GM19240 (cell line): ENCODE measurements at regions not wholly inside any gene's neighbourhood (a gene's known extent, or its start where the extent isn't known, plus 50 kb on each side); places are given as distances from the start of the nearest gene placed in this dataset.
"Not testable (repeated sequence)": the region's sequence is repeated elsewhere in the genome, so short reads cannot be mapped to it uniquely, and the experiment has no call there.

ENCODE experiments used
- DNase-seq: peaks from one replicate; pipeline ENCODE4 v3.0.0; 2011; ENCODE audit warnings: low spot score; ENCODE audit not compliant: insufficient read length

- no peak for DNase-seq
Measured at GRCh38 chr2:8319219-8319618, 362.6 kb upstream of the ID2 start.

- no peak for DNase-seq
Measured at GRCh38 chr2:8320311-8321066, 361.4 kb upstream of the ID2 start.

GRCh38 chr2:8322634-8323033, 359.2 kb upstream of the ID2 start:
- DNase-seq = no peak

GRCh38 chr2:8324164-8324856, 357.5 kb upstream of the ID2 start:
- no peak for DNase-seq

- DNase-seq = no peak
Measured at GRCh38 chr2:8324901-8325300, 357.0 kb upstream of the ID2 start.

- no peak for DNase-seq
Measured at GRCh38 chr2:8327371-8328100, 354.3 kb upstream of the ID2 start.

- no peak for DNase-seq
Measured at GRCh38 chr2:8328217-8328616, 353.6 kb upstream of the ID2 start.

- DNase-seq = no peak
Measured at GRCh38 chr2:8329660-8330622, 351.9 kb upstream of the ID2 start.

GRCh38 chr2:8331068-8331467, 350.8 kb upstream of the ID2 start:
- DNase-seq = no peak

- no peak for DNase-seq
Measured at GRCh38 chr2:8332646-8333045, 349.2 kb upstream of the ID2 start.

GRCh38 chr2:8333177-8333831, 348.6 kb upstream of the ID2 start:
- DNase-seq = no peak

GRCh38 chr2:8333832-8334187, 348.0 kb upstream of the ID2 start:
- not testable (repeated sequence) for DNase-seq

- no peak for DNase-seq
Measured at GRCh38 chr2:8334866-8335325, 347.0 kb upstream of the ID2 start.

- no peak for DNase-seq
Measured at GRCh38 chr2:8335801-8336200, 346.1 kb upstream of the ID2 start.

- no peak for DNase-seq
Measured at GRCh38 chr2:8337321-8337720, 344.5 kb upstream of the ID2 start.

- no peak for DNase-seq
Measured at GRCh38 chr2:8342407-8342806, 339.4 kb upstream of the ID2 start.

GRCh38 chr2:8343031-8343430, 338.8 kb upstream of the ID2 start:
- DNase-seq = no peak

GRCh38 chr2:8344144-8345097, 337.4 kb upstream of the ID2 start:
- DNase-seq = no peak

- no peak for DNase-seq
Measured at GRCh38 chr2:8345200-8345599, 336.7 kb upstream of the ID2 start.

- no peak for DNase-seq
Measured at GRCh38 chr2:8346208-8346607, 335.6 kb upstream of the ID2 start.
